Adrenal gland (tissue), 5 donors: ENCODE measurements at regions not wholly inside any gene's neighbourhood (a gene's known extent, or its start where the extent isn't known, plus 50 kb on each side); places are given as distances from the start of the nearest gene placed in this dataset.

ENCODE experiments used
- POLR2A ChIP-seq, 2 donors: fragments of 450-650 bp; IDR thresholded peaks; one replicate each; pipeline ENCODE4 v1.6.1; 2017; ENCODE audit warnings: antibody characterized with exemption in 2 of 2, mild to moderate bottlenecking in 2 of 2, moderate library complexity in 1 of 2
- TF ChIP-seq, protein P1 (sequence below), 6 experiments: fragments of 450-650 bp in 4 of 6; fragments of 200-600 bp in 2 of 6; sonication (generic) in 1 of 6; IDR thresholded peaks; 1 replicate in 5 of 6; 2 replicates in 1 of 6; pipeline versions ENCODE4 v1.5.1 to v1.8.0; 2016 to 2021; ENCODE audit warnings: antibody characterized with exemption in 6 of 6, mild to moderate bottlenecking in 2 of 6, moderate library complexity in 1 of 6
- donor health status: DM: no; HTN: no; CAD: no.

DNA sequence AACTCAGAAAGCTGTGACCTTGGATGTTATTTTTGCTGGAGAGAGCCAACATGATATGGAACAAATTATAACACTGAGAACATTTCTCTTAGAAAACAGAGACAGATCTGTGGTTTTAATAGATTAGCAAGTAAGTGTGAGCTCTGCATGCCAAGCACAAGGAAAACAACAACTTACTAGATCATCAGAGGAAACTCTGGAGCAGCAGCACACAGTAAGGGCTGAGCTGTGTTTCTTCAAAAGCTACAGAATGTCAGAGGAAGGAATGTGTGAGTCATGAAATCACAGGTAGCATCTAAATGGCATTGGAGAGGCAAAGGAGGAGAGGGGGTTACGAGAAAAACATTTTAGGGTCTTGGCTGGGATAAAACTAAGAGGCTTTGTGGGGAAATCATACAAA is 283.4 kb upstream of the FZD8 start:
- no peak for TF ChIP-seq POLR2A (IDR thresholded peaks at IDR 0.05)
- TF ChIP-seq, protein P1, sequence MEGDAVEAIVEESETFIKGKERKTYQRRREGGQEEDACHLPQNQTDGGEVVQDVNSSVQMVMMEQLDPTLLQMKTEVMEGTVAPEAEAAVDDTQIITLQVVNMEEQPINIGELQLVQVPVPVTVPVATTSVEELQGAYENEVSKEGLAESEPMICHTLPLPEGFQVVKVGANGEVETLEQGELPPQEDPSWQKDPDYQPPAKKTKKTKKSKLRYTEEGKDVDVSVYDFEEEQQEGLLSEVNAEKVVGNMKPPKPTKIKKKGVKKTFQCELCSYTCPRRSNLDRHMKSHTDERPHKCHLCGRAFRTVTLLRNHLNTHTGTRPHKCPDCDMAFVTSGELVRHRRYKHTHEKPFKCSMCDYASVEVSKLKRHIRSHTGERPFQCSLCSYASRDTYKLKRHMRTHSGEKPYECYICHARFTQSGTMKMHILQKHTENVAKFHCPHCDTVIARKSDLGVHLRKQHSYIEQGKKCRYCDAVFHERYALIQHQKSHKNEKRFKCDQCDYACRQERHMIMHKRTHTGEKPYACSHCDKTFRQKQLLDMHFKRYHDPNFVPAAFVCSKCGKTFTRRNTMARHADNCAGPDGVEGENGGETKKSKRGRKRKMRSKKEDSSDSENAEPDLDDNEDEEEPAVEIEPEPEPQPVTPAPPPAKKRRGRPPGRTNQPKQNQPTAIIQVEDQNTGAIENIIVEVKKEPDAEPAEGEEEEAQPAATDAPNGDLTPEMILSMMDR (IDR thresholded peaks at IDR 0.05), result no peak
